Ishikawa (cell line): ENCODE measurements at regions not wholly inside any gene's neighbourhood (a gene's known extent, or its start where the extent isn't known, plus 50 kb on each side); places are given as distances from the start of the nearest gene placed in this dataset.

Source experiments
- CEBPB ChIP-seq: IDR thresholded peaks from 2 replicates; pipeline ENCODE4 v1.6.1; 2012
- CREB1 ChIP-seq: IDR thresholded peaks from 2 replicates; pipeline ENCODE4 v1.6.1; 2012; ENCODE audit warnings: low read depth
- EGR1 ChIP-seq: IDR thresholded peaks from 2 replicates; pipeline ENCODE4 v1.6.1; 2012
- EP300 ChIP-seq: IDR thresholded peaks from 2 replicates; pipeline ENCODE4 v1.6.1; 2012; ENCODE audit warnings: borderline replicate concordance
- FOXM1 ChIP-seq: IDR thresholded peaks from 2 replicates; pipeline ENCODE4 v1.6.1; 2012; ENCODE audit warnings: low read depth, borderline replicate concordance
- MAX ChIP-seq: IDR thresholded peaks from 2 replicates; pipeline ENCODE4 v1.6.1; 2012
- NFIC ChIP-seq: IDR thresholded peaks from 2 replicates; pipeline ENCODE4 v1.6.1; 2012
- RAD21 ChIP-seq: IDR thresholded peaks from 2 replicates; pipeline ENCODE4 v1.6.1; 2012; ENCODE audit warnings: low read depth
- REST ChIP-seq: IDR thresholded peaks from 2 replicates; pipeline ENCODE4 v1.6.1; 2012; ENCODE audit warnings: low read depth, mild to moderate bottlenecking
- TAF1 ChIP-seq: IDR thresholded peaks from 2 replicates; pipeline ENCODE4 v1.6.1; 2012; ENCODE audit warnings: low read depth, mild to moderate bottlenecking
- TCF12 ChIP-seq: IDR thresholded peaks from 2 replicates; pipeline ENCODE4 v1.6.1; 2012; ENCODE audit warnings: low read depth
- USF1 ChIP-seq: IDR thresholded peaks from 2 replicates; pipeline ENCODE4 v1.6.1; 2012
- YY1 ChIP-seq: IDR thresholded peaks from 2 replicates; pipeline ENCODE4 v1.6.1; 2012; ENCODE audit warnings: low read depth
- ZBTB7A ChIP-seq: IDR thresholded peaks from 2 replicates; pipeline ENCODE4 v1.6.1; 2012; ENCODE audit warnings: low read depth

GRCh38 chr6:126781582-126781981 lies 336.9 kb upstream of the RSPO3 start:
- TF ChIP-seq REST (no peak), TCF12 (no peak), ZBTB7A (no peak), FOXM1 (no peak), USF1 (no peak), NFIC (no peak), TAF1 (no peak), EGR1 (no peak), EP300 (no peak), CEBPB (no peak)

GRCh38 chr6:126784161-126784790 lies 334.2 kb upstream of the RSPO3 start:
- no peak for TF ChIP-seq CREB1
- TF ChIP-seq YY1, result no peak
- no peak for TF ChIP-seq RAD21
- no peak for TF ChIP-seq REST
- TF ChIP-seq CEBPB, result no peak
- TF ChIP-seq MAX, result no peak

GRCh38 chr6:126786262-126786661 lies 332.2 kb upstream of the RSPO3 start:
- TF ChIP-seq YY1 (no peak), REST (no peak), TCF12 (no peak), NFIC (no peak), TAF1 (no peak), FOXM1 (no peak)

GRCh38 chr6:126787635-126788034 lies 330.8 kb upstream of the RSPO3 start:
- no peak for TF ChIP-seq TAF1
- TF ChIP-seq RAD21, result no peak

GRCh38 chr6:126788861-126789365 lies 329.6 kb upstream of the RSPO3 start:
- no peak for TF ChIP-seq TAF1

GRCh38 chr6:126792340-126793085 lies 326.0 kb upstream of the RSPO3 start:
- TF ChIP-seq EGR1 (no peak), CEBPB (no peak), EP300 (no peak), TCF12 (no peak), YY1 (no peak), MAX (no peak), USF1 (no peak)
